Subcutaneous abdominal adipose tissue (tissue), 5 donors: ENCODE measurements at regions not wholly inside any gene's neighbourhood (a gene's known extent, or its start where the extent isn't known, plus 50 kb on each side); places are given as distances from the start of the nearest gene placed in this dataset.

ENCODE experiments used
- H3K27ac ChIP-seq: one replicate; pipeline ENCODE4 v1.7.0; 2013; ENCODE audit warnings: low read depth, mild to moderate bottlenecking, inconsistent platforms, low read length, moderate library complexity
- H3K27me3 ChIP-seq, 5 donors: one replicate each; pipeline ENCODE4 v1.7.0; 2013; ENCODE audit warnings: low read length in 5 of 5, inconsistent platforms in 1 of 5; ENCODE audit not compliant: control insufficient read depth in 5 of 5, insufficient read depth in 4 of 5
- H3K36me3 ChIP-seq, 5 donors: one replicate each; pipeline ENCODE4 v1.7.0; 2013; ENCODE audit warnings: low read length in 5 of 5; ENCODE audit not compliant: control insufficient read depth in 5 of 5, insufficient read depth in 5 of 5
- H3K4me1 ChIP-seq, 5 donors: one replicate each; pipeline ENCODE4 v1.7.0; 2013; ENCODE audit warnings: low read length in 5 of 5, mild to moderate bottlenecking in 3 of 5, moderate library complexity in 1 of 5; ENCODE audit not compliant: control insufficient read depth in 5 of 5, insufficient read depth in 5 of 5
- H3K4me3 ChIP-seq, 5 donors: one replicate each; pipeline ENCODE4 v1.7.0; 2013; ENCODE audit warnings: low read length in 5 of 5, low read depth in 1 of 5
- H3K9ac ChIP-seq, 5 donors: one replicate each; pipeline ENCODE4 v1.7.0; 2013; ENCODE audit warnings: low read length in 5 of 5, mild to moderate bottlenecking in 4 of 5, moderate library complexity in 3 of 5
- H3K9me3 ChIP-seq, 5 donors: one replicate each; pipeline ENCODE4 v1.7.0; 2013; ENCODE audit warnings: low read length in 5 of 5; ENCODE audit not compliant: control insufficient read depth in 5 of 5
- donor health status: healthy.
- donor health status: healthy.
- donor health status: healthy.
- donor health status: healthy.
- donor health status: healthy.

DNA sequence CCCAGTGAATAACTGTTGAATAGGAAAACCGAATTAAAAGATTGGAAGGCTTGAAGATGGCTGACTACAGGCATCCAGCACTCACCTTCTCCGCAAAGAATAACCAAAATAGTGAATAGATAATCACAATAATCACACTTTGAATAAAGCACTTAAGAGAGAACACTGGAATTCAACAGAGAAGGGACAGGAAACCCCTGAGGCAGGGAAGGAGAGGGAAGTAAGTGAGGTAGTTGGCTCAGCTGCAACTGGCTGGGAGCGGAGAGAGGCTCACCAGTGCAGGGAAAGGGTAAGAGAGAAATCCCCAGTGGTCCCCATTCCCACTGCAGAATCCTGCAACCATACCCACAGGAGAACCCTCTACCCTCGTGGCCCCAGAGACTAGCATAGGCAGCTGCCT lies 246.6 kb upstream of the NCKAP5 start:
- no peaks in the 10 kb centered on the region for H3K36me3 ChIP-seq
- no peaks in the 10 kb centered on the region for H3K27me3 ChIP-seq
- no peak overlapping the region for H3K27ac ChIP-seq
- H3K4me1 ChIP-seq: peaks cover 0 to 4% (median 0%) of the 10 kb centered on the region in 5 donors
- H3K4me3 ChIP-seq: no peak overlapping the region
- peaks cover 0 to 6% (median 0%) of the 10 kb centered on the region in 5 donors for H3K9me3 ChIP-seq
- no peak overlapping the region for H3K9ac ChIP-seq

DNA sequence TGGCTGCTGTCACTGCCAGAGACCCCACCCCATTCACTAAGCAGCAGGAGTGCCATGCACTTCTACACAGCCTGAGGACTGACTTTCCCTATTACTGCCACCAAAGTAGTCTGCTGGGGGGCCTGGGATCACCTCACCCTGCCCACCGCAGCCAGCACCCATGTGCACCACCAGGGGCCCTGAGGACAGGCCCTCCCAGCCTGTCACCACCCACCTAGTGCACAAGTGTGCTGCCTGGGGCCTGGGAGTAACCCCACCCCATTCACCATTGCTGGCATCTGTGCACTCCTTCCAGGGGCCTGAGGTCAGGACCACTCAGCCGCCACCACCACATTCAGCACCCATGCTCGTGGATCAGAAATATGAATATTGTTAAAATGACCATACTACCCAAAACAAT lies 247.8 kb upstream of the NCKAP5 start:
- no peak overlapping the region for H3K27ac ChIP-seq
- no peak overlapping the region for H3K4me3 ChIP-seq
- no peak overlapping the region for H3K9ac ChIP-seq
- H3K9me3 ChIP-seq: peaks cover 0 to 6% (median 0%) of the 10 kb centered on the region in 5 donors
- H3K36me3 ChIP-seq: no peaks in the 10 kb centered on the region
- H3K27me3 ChIP-seq: no peaks in the 10 kb centered on the region
- H3K4me1 ChIP-seq: peaks cover 0 to 4% (median 0%) of the 10 kb centered on the region in 5 donors

DNA sequence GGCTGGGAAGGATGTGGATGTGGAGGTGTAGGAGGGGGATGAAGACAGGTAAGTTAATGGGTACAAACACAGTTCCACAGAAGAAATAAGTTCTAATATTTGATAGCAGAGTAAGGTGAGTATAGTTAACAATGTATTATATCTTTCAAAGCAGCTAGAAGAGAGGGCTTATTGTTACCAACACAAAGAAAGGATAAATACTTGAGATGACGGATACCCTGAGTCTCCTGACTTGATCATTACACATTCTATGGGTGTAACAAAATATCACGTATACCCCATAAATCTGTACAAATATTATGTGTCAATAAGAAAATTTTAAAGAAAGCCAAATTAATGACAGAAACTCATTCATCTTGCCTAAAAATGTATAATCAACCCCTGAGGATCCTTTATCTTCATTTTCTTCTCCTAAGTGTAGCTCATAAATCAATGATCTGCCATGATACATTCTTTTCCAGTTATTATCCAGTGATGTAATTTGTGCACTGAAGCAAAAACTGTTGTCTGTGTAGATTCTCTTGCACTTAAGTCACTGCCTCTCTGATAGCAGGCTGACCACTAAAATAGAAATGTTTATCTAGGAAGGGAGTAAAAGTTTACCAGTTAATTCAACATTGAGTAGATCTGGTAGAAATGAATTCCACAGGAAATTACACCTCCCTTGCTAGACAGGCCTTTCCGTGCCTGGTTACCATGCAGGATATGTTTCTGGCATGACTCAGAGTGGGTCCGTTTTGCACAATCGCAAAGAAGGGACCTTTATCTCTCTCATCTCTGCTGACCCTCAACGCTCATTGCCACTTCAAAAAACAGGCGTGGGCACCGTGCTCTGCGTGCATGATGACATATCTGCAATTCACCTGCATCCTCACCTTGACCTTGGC lies 249.7 kb upstream of the NCKAP5 start:
- Histone ChIP-seq H3K9me3 (no peaks in the 10 kb centered on the region), H3K4me3 (no peak overlapping the region), H3K36me3 (no peaks in the 10 kb centered on the region), H3K4me1 (peaks cover 0 to 7% (median 3%) of the 10 kb centered on the region in 5 donors), H3K27me3 (no peaks in the 10 kb centered on the region), H3K27ac (no peak overlapping the region), H3K9ac (no peak overlapping the region)

DNA sequence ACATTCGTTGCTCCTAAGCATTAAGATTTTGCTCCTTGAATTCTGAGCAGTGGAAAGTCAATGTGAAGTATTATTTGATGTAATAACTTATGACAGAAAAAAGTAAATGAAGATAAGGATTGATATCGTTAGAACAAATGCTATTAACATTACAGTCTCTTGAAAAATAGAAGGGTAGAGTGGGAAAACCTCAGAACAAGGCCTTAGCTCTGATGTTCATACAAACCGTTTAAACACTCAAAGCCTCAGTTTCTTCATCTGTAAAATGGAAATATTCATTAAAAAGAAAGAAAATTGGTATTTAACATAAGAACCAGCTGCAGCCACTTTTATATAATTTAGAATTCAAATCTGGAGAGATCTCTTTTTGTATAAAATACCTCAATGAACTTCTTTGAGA lies 250.4 kb upstream of the NCKAP5 start:
- no peaks in the 10 kb centered on the region for H3K9me3 ChIP-seq
- no peaks in the 10 kb centered on the region for H3K36me3 ChIP-seq
- no peak overlapping the region for H3K4me3 ChIP-seq
- H3K27me3 ChIP-seq: no peaks in the 10 kb centered on the region
- H3K9ac ChIP-seq: no peak overlapping the region
- peaks cover 0 to 9% (median 5%) of the 10 kb centered on the region in 5 donors for H3K4me1 ChIP-seq
- no peak overlapping the region for H3K27ac ChIP-seq

DNA sequence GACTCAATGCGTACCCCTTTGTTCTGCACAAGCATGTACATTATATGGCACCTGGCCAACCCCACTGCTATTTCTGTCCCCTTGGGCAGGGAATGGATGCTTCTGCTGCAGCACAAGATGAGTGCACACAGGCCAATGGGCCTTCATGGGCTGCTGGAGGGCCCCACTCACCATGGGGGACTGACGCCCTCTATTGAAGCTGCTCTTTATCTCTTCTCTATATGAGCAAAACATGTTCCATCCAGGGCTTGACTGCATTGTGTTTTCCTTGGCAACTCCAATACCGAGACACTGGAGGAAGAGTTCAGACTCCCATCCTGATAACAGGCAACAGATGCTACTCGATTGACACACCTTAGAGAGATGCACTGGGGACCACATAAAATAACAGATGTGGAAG lies 251.6 kb upstream of the NCKAP5 start:
- no peaks in the 10 kb centered on the region for H3K27me3 ChIP-seq
- H3K27ac ChIP-seq: no peak overlapping the region
- no peak overlapping the region for H3K9ac ChIP-seq
- H3K9me3 ChIP-seq: no peaks in the 10 kb centered on the region
- H3K36me3 ChIP-seq: no peaks in the 10 kb centered on the region
- peaks cover 0 to 9% (median 5%) of the 10 kb centered on the region in 5 donors for H3K4me1 ChIP-seq
- no peak overlapping the region for H3K4me3 ChIP-seq

DNA sequence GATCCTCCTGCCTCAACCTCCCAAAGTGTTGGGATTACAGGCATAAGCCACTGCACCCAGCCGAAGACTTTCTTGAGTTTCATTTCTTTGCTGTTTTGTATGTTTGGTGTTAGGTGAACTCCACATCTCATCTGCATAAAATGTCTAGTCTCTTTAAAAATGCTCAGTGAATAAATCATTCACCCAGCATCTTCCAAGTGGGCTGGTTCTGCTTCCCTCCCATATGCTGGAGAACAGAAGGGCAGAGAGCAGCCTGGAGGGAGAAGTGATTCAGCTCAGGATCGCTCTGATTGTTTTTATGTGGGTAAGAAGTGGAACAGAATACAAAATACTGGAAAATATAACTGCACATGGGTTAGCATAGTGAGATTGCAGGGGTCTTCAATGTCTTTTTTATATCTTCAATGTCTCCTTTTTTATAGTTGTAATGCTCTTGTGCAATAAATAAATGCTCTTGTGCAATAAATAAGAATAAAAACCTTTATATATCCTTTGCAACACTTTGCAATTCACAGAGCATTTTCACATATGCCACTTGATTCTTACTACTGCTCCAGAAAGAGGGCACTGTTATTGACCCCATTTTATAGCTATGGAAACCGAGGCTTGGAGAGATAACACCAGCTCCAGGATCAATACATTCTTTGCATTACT lies 253.0 kb upstream of the NCKAP5 start:
- H3K4me1 ChIP-seq: peaks cover 0 to 9% (median 5%) of the 10 kb centered on the region in 5 donors
- H3K9me3 ChIP-seq: peaks cover 0 to 5% (median 0%) of the 10 kb centered on the region in 5 donors
- H3K27me3 ChIP-seq: no peaks in the 10 kb centered on the region
- H3K36me3 ChIP-seq: no peaks in the 10 kb centered on the region
- no peak overlapping the region for H3K4me3 ChIP-seq
- H3K9ac ChIP-seq: no peak overlapping the region
- no peak overlapping the region for H3K27ac ChIP-seq

DNA sequence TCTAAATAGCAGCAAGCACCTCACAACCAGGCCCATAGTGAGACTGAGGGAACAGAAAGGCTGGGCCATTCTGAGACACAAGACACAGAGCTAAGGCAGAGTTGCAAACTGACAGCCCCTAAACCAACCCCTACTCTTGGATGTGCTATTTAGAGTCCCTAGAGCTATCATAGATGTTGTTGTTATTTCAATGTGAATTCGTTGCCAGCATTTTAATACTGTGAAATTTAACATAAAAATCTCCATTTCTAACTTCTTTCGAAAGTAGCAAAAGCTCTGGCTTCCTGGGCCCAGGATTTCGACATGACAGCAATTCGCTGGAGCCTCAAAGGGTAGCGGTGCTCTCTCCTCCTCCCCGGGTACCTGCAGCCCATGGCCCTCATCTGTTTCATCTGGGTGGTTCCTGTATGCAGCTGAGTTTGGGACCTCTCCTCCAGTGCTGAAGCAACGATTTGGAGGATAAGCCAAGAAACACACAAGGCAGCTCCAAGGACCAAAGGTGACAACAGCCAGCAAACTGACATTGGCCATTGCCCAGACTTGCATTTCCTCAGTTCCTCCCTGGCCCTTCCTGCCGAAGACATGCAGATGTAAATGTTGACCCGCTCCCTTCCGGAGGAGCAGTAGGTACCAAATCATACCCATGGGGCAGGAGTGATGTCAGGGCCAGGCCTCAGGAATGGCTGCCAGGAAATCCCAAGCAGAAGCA lies 254.4 kb upstream of the NCKAP5 start:
- H3K36me3 ChIP-seq: no peaks in the 10 kb centered on the region
- H3K27me3 ChIP-seq: no peaks in the 10 kb centered on the region
- H3K27ac ChIP-seq: no peak overlapping the region
- peaks cover 0 to 5% (median 0%) of the 10 kb centered on the region in 5 donors for H3K9me3 ChIP-seq
- peaks cover 0 to 9% (median 5%) of the 10 kb centered on the region in 5 donors for H3K4me1 ChIP-seq
- no peak overlapping the region for H3K9ac ChIP-seq
- H3K4me3 ChIP-seq: no peak overlapping the region

DNA sequence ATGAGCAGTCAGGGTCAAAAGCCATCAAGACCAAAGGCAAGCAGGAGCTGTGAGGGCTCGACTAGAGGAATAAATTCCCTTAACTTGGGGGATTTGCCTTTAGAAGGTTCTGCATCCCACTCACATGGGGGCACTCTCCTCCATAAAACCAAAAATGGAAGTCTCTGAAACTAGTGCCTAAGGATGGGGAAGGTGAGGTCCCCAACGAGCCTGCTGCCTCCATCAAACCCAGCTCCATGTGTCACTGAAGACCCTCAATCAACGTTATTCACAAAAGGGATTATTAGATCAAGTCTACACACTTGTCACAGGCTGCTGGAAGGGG lies 254.9 kb upstream of the NCKAP5 start:
- H3K9ac ChIP-seq: no peak overlapping the region
- peaks cover 0 to 5% (median 0%) of the 10 kb centered on the region in 5 donors for H3K9me3 ChIP-seq
- no peak overlapping the region for H3K4me3 ChIP-seq
- no peaks in the 10 kb centered on the region for H3K36me3 ChIP-seq
- no peak overlapping the region for H3K27ac ChIP-seq
- H3K27me3 ChIP-seq: peaks cover 0 to 5% (median 2%) of the 10 kb centered on the region in 5 donors
- peaks cover 0 to 7% (median 5%) of the 10 kb centered on the region in 5 donors for H3K4me1 ChIP-seq

DNA sequence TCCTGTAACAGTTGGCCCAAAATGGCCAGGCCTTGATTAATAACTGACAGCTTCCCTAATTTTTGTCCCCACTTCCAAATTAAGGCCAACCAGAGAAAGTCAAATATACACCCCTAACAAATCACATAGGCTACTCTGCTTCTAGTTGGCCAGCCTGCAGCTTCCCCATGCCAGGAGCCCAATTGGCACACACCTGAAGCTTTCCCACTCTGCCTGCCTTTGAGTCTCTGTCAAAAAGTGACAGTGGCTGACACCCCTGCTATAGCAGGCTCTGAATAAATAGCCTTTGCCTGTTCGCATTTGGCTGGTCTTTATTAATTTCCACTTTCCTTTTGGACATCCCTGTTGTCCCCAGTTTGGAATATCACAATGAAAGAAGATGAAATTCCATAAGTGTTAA lies 256.6 kb upstream of the NCKAP5 start:
- Histone ChIP-seq H3K27me3 (peaks cover 0 to 5% (median 3%) of the 10 kb centered on the region in 5 donors), H3K9ac (no peak overlapping the region), H3K4me3 (no peak overlapping the region), H3K36me3 (no peaks in the 10 kb centered on the region), H3K9me3 (peaks cover 0 to 5% (median 0%) of the 10 kb centered on the region in 5 donors), H3K27ac (no peak overlapping the region), H3K4me1 (peaks cover 0 to 7% (median 5%) of the 10 kb centered on the region in 5 donors)

DNA sequence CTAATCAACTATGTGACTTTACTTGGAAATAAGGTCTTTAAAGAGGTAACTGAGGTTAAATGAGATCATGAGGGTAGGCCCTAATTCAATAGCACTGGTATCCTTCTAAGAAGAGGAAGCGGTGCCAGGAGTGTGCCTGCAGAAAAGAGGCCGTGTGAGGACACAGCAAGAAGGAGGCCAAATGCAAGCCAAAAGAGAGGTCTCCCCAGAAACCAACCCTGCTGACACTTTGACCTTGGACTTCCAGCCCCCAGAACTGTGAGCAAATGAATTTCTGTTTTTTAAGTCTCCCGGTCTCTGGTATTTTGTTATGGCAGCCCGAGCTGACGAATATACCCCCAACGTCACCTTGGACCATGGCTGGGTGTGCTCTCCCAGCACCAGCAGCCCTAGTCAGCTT lies 257.5 kb upstream of the NCKAP5 start:
- peaks cover 0 to 7% (median 5%) of the 10 kb centered on the region in 5 donors for H3K4me1 ChIP-seq
- no peaks in the 10 kb centered on the region for H3K36me3 ChIP-seq
- H3K4me3 ChIP-seq: no peak overlapping the region
- H3K27ac ChIP-seq: no peak overlapping the region
- peaks cover 0 to 5% (median 0%) of the 10 kb centered on the region in 5 donors for H3K9me3 ChIP-seq
- H3K9ac ChIP-seq: no peak overlapping the region
- H3K27me3 ChIP-seq: peaks cover 0 to 5% (median 3%) of the 10 kb centered on the region in 5 donors
